ENCODE measurements at regions not wholly inside any gene's neighbourhood (a gene's known extent, or its start where the extent isn't known, plus 50 kb on each side); places are given as distances from the start of the nearest gene placed in this dataset.

GRCh38 chr16:13402601-13403000 is 501.2 kb downstream of the SHISA9 start (continued):
- TF ChIP-seq, protein P1, sequence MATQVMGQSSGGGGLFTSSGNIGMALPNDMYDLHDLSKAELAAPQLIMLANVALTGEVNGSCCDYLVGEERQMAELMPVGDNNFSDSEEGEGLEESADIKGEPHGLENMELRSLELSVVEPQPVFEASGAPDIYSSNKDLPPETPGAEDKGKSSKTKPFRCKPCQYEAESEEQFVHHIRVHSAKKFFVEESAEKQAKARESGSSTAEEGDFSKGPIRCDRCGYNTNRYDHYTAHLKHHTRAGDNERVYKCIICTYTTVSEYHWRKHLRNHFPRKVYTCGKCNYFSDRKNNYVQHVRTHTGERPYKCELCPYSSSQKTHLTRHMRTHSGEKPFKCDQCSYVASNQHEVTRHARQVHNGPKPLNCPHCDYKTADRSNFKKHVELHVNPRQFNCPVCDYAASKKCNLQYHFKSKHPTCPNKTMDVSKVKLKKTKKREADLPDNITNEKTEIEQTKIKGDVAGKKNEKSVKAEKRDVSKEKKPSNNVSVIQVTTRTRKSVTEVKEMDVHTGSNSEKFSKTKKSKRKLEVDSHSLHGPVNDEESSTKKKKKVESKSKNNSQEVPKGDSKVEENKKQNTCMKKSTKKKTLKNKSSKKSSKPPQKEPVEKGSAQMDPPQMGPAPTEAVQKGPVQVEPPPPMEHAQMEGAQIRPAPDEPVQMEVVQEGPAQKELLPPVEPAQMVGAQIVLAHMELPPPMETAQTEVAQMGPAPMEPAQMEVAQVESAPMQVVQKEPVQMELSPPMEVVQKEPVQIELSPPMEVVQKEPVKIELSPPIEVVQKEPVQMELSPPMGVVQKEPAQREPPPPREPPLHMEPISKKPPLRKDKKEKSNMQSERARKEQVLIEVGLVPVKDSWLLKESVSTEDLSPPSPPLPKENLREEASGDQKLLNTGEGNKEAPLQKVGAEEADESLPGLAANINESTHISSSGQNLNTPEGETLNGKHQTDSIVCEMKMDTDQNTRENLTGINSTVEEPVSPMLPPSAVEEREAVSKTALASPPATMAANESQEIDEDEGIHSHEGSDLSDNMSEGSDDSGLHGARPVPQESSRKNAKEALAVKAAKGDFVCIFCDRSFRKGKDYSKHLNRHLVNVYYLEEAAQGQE (IDR thresholded peaks at IDR 0.05; ENCODE audit: unreplicated experiment) = no peak
- TF ChIP-seq ZNF331 (CRISPR knock-in tag; IDR thresholded peaks at IDR 0.05; ENCODE audit: low read depth) = no peak
- TF ChIP-seq EZH2 (IDR thresholded peaks at IDR 0.05; ENCODE audit: low read depth, unreplicated experiment) = no peak
- no peak for TF ChIP-seq ZNF114 (CRISPR knock-in tag; IDR thresholded peaks at IDR 0.05)

DNA sequence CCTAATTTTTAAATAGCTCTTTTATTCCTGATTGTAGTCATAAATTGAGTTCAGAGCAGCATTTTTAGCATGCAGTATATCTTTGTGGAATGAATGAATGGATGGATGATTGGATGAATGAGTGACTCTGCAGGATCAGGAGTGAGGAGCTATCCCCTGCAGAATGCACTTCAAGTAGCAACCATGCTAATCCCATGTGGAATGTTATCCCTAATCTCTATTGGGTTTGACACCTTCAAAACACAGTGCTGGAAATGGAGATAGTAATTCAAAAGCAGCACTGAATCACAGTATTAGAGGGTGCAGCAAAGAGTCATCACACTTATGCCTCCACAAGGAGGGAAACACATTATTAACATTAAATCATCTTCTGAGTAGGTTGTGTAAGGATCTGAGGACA is 501.9 kb downstream of the SHISA9 start:
- Mint-ChIP-seq H3K27me3 (ENCODE audit: insufficient read depth, low read depth, poor library complexity) (peaks cover 5% of the 10 kb centered on the region), H3K9me3 (peaks cover 6% of the 10 kb centered on the region; the same call in 2 of the 3 replicates), H3K36me3 (ENCODE audit: low read depth) (peaks cover 24% of the 10 kb centered on the region), H3K27ac (no peak overlapping the region), H3K4me3 (no peak overlapping the region), H3K4me1 (no peaks in the 10 kb centered on the region)
- H3K27ac ChIP-seq (ENCODE audit: low read depth) = no peak overlapping the region
- no peak overlapping the region for H3K4me2 ChIP-seq
- no peaks in the 10 kb centered on the region for H3F3A ChIP-seq (replicated peaks; ENCODE audit: low read depth)
- no peak for DNase-seq (ENCODE audit: low spot score)
- no peak overlapping the region for H3K4me3 ChIP-seq
- no peaks in the 10 kb centered on the region for H3K27me3 ChIP-seq (ENCODE audit: insufficient read depth)
- no peak for ATAC-seq
- 0 out of 2 replicates have a peak, but pooled peaks cover 15% of the 10 kb centered on the region for H3K9me2 ChIP-seq (ENCODE audit: insufficient read depth)
- H3K4me1 ChIP-seq (ENCODE audit: insufficient read depth) = no peaks in the 10 kb centered on the region
- no peak overlapping the region for H2AFZ ChIP-seq
- 0 out of 2 replicates have a peak, but pooled peaks cover under 1% of the 10 kb centered on the region for H3K36me3 ChIP-seq (ENCODE audit: insufficient read depth)
- no peaks in the 10 kb centered on the region for H4K20me1 ChIP-seq (replicated peaks; ENCODE audit: insufficient read depth)
- no peaks in the 10 kb centered on the region for H3K79me2 ChIP-seq (replicated peaks; ENCODE audit: insufficient read depth)
- TF ChIP-seq ZNF114 (CRISPR knock-in tag; IDR thresholded peaks at IDR 0.05) (no peak), ZNF462 (CRISPR knock-in tag; IDR thresholded peaks at IDR 0.05) (no peak), JUNB (IDR thresholded peaks at IDR 0.05; ENCODE audit: unreplicated experiment) (no peak), POLR2AphosphoS5 (IDR thresholded peaks at IDR 0.05; ENCODE audit: low read depth) (no peak), CREB1 (CRISPR knock-in tag; IDR thresholded peaks at IDR 0.05; ENCODE audit: low read depth) (no peak), EZH2 (IDR thresholded peaks at IDR 0.05; ENCODE audit: low read depth, unreplicated experiment) (no peak), STAT1 (IDR thresholded peaks at IDR 0.05; ENCODE audit: unreplicated experiment) (no peak), EZH2phosphoT487 (IDR thresholded peaks at IDR 0.05; ENCODE audit: unreplicated experiment) (no peak), NANOG (IDR thresholded peaks at IDR 0.05; ENCODE audit: borderline replicate concordance) (no peak)
- TF ChIP-seq, protein P1 (IDR thresholded peaks at IDR 0.05; ENCODE audit: unreplicated experiment) = no peak
